Large intestine (tissue), 3 donors: ENCODE measurements at regions not wholly inside any gene's neighbourhood (a gene's known extent, or its start where the extent isn't known, plus 50 kb on each side); places are given as distances from the start of the nearest gene placed in this dataset.

ENCODE experiments used
- DNase-seq, 2 donors: peaks; one replicate each; pipeline versions ENCODE4 v3.0.0 to v3.0.0-alpha.2; 2013
- H3K27ac ChIP-seq: one replicate; pipeline ENCODE4 v1.5.1; 2013; ENCODE audit warnings: low read length
- H3K27me3 ChIP-seq: 2 replicates; pipeline ENCODE4 v1.6.1; 2013; ENCODE audit warnings: low read length; ENCODE audit not compliant: control insufficient read depth, insufficient read depth
- H3K36me3 ChIP-seq: 2 replicates; pipeline ENCODE4 v1.6.1; 2013; ENCODE audit warnings: low read length; ENCODE audit not compliant: control insufficient read depth, insufficient read depth
- H3K4me1 ChIP-seq: one replicate; pipeline ENCODE4 v1.6.1; 2013; ENCODE audit warnings: low read length; ENCODE audit not compliant: control insufficient read depth, insufficient read depth
- H3K4me3 ChIP-seq: one replicate; pipeline ENCODE4 v1.5.1; 2013; ENCODE audit warnings: low read length
- H3K9me3 ChIP-seq: one replicate; pipeline ENCODE4 v1.6.1; 2013; ENCODE audit warnings: mild to moderate bottlenecking, low read depth, low read length, moderate library complexity; ENCODE audit not compliant: control insufficient read depth
- WGBS: methylation state at CpG from one replicate; pipeline ENCODE4 v1.1.5; 2013; ENCODE audit warnings: low lambda C conversion rate; ENCODE audit not compliant: insufficient coverage; 5-methylcytosine and 5-hydroxymethylcytosine counted together

DNA sequence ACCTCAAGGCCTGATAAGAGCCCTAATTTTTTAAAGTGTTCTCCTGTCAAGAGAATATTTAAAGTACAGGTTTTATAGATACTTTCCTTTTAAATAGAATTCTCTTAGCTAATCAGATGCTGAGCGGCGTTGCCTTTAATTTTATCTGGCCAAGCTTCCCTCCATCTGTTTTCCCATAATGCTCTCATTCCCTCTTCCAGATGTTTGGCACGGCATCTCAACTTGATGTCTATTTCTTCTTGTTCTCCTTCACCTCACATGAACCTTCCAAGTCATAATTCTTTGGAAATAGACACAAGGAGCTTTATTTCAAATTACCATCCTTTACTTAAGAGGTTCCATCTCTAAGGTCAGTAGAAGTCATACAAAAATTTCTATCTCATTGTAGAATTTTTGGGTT lies 76.1 kb upstream of the CPO start:
- Histone ChIP-seq H3K9me3 (no peaks in the 10 kb centered on the region), H3K27ac (no peak overlapping the region), H3K4me1 (no peaks in the 10 kb centered on the region), H3K27me3 (no peaks in the 10 kb centered on the region), H3K4me3 (no peak overlapping the region), H3K36me3 (no peaks in the 10 kb centered on the region)
- no peak for DNase-seq
- WGBS, result 71% methylated on average over 1 of the region's 3 CpGs

- Histone ChIP-seq H3K27ac (no peak overlapping the region), H3K36me3 (no peaks in the 10 kb centered on the region), H3K4me1 (no peaks in the 10 kb centered on the region), H3K9me3 (no peaks in the 10 kb centered on the region), H3K27me3 (no peaks in the 10 kb centered on the region), H3K4me3 (no peak overlapping the region)
- no peak for DNase-seq
- 83% methylated on average over 1 of the region's 4 CpGs for WGBS
Observed at GRCh38 chr2:206863716-206864115, 75.6 kb upstream of the CPO start.

DNA sequence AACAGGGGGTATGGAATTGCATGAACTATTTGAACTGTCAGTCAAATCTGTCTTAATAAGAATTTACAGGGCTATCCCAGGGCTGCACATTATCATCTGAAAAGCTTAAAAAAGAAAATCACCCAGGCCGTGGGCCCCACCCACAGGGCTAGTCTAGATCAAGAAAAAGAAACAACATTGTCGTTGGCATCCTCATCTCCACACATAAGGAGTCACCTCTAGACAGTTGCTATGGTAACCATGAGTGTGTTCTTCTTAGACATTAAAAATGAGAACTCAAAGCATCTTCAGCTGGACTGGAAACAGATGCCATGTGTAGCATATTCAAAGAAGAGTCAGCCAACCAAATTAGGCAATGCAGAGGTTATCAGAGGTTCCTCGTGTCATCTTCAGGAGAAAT lies 72.3 kb upstream of the CPO start:
- no CpG with 5 or more reads among the region's 3 CpGs for WGBS
- H3K4me1 ChIP-seq, result no peaks in the 10 kb centered on the region
- no peaks in the 10 kb centered on the region for H3K27me3 ChIP-seq
- no peaks in the 10 kb centered on the region for H3K9me3 ChIP-seq
- no peaks in the 10 kb centered on the region for H3K36me3 ChIP-seq
- H3K4me3 ChIP-seq, result no peak overlapping the region
- H3K27ac ChIP-seq, result no peak overlapping the region
- DNase-seq, result no peak

DNA sequence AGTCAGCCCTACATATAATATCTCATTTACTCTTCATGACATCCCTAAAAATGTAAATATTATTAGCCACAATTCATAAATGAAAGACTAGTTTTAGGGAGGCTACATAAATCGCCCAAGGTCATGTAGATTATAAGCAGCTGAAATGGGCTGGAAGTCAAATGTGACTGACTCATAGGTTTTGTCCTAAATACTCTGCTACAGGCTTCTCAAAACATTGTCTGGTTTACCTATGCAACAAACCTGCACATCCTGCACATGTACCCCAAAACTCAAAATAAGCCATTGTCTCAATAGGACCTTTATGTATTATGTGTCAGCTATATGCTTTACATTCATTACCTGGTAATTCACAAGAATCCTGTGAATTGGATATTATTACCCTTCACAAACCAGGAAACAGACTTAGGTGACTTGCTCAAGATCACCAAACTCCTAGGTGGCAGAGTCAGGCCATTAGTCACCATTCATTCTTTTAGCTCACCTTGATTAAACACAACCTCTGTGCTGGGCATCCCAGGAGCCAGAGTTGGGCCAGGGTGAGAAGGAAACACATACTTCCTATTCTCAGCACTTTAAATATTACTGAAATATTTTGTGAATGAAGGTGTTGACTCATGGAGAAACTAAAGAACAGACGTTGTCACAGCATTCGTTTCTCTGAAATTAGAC lies 69.4 kb upstream of the CPO start:
- no peak for DNase-seq
- H3K9me3 ChIP-seq, result no peaks in the 10 kb centered on the region
- H3K27me3 ChIP-seq, result no peaks in the 10 kb centered on the region
- H3K4me3 ChIP-seq, result no peak overlapping the region
- no peaks in the 10 kb centered on the region for H3K4me1 ChIP-seq
- H3K36me3 ChIP-seq, result no peaks in the 10 kb centered on the region
- no peak overlapping the region for H3K27ac ChIP-seq
- WGBS, result no CpG with 5 or more reads among the region's 3 CpGs

DNA sequence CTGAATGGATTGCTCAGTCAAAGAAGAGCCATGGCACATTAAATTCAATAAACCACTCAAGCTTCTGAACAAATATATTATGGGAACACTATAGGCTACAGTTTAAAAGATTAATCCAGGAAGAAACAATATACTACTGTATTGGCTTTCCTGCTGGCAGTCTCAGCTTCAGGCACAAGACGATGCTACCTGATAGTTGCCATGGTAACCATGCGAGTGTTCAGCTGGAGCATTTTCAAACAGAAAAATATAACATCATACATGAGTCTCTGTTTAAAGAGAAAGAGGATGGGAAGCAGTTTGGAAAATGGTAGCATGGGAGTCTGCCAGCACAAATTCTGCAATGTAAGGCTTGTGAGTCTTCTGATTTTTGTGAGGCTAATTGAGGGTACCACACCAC lies 65.9 kb upstream of the CPO start:
- Histone ChIP-seq H3K4me3 (no peak overlapping the region), H3K27me3 (no peaks in the 10 kb centered on the region), H3K27ac (no peak overlapping the region), H3K9me3 (no peaks in the 10 kb centered on the region), H3K36me3 (no peaks in the 10 kb centered on the region), H3K4me1 (no peaks in the 10 kb centered on the region)
- no peak for DNase-seq
- no CpG with 5 or more reads among the region's 2 CpGs for WGBS

DNA sequence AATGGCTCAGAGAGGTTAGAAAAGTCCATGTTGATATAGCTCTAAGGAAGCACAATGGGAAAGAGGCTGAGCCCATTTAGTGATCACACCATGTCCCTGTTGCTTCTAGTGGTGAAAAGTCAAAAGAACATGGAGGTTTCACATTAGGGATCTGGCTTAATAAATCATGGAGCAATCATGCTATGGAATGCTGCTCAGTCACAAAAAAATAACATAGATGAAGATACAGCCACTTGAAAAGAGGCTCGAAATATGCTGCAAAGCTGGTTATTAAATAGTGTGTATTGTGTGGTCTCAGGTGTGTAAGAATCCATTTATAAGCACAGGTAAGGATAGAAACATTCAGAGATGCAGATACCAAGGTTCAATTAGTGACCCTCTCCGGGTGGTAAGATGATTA lies 63.6 kb upstream of the CPO start:
- Histone ChIP-seq H3K36me3 (no peaks in the 10 kb centered on the region), H3K27ac (no peak overlapping the region), H3K4me3 (no peak overlapping the region), H3K4me1 (no peaks in the 10 kb centered on the region), H3K27me3 (no peaks in the 10 kb centered on the region), H3K9me3 (no peaks in the 10 kb centered on the region)
- 83% methylated on average over 1 of the region's 2 CpGs for WGBS
- no peak for DNase-seq

GRCh38 chr2:206876216-206876860 lies 63.0 kb upstream of the CPO start:
- no peak overlapping the region for H3K27ac ChIP-seq
- H3K4me3 ChIP-seq, result no peak overlapping the region
- 60% methylated on average over 2 of the region's 7 CpGs for WGBS

GRCh38 chr2:206881708-206882410 lies 57.5 kb upstream of the CPO start:
- no peaks in the 10 kb centered on the region for H3K4me1 ChIP-seq
- 85% methylated on average over 5 of the region's 11 CpGs for WGBS

More at GRCh38 chr2:206876216-206876860, 63.0 kb upstream of the CPO start:
- no peaks in the 10 kb centered on the region for H3K4me1 ChIP-seq
- no peaks in the 10 kb centered on the region for H3K9me3 ChIP-seq
- H3K36me3 ChIP-seq, result no peaks in the 10 kb centered on the region
- no peak for DNase-seq
- H3K27me3 ChIP-seq, result no peaks in the 10 kb centered on the region

DNA sequence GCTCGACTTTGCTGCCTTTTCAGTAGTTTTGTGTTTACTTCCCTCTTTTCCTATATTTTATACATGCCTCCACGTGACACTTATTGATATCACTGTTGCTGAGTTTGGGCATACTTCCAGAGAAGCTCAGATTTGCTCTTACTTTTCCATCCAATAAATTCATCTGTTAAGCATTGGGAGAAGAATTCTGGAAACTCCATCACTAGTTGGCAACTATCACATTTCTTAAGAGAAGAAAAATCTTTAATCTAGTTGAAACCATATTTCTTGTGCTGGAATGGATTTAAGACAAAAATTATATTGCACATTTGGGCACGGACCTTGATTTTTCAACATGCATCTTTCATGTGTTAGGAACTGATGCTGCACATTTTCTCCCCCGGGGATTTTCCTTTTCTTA lies 52.6 kb upstream of the CPO start:
- no peaks in the 10 kb centered on the region for H3K27me3 ChIP-seq
- H3K4me1 ChIP-seq, result no peaks in the 10 kb centered on the region
- H3K4me3 ChIP-seq, result no peak overlapping the region
- no peak for DNase-seq
- no peak overlapping the region for H3K27ac ChIP-seq
- WGBS, result 100% methylated on average over 2 of the region's 4 CpGs
- H3K36me3 ChIP-seq, result no peaks in the 10 kb centered on the region
- no peaks in the 10 kb centered on the region for H3K9me3 ChIP-seq

More at GRCh38 chr2:206881708-206882410, 57.5 kb upstream of the CPO start:
- Histone ChIP-seq H3K27ac (no peak overlapping the region), H3K27me3 (no peaks in the 10 kb centered on the region), H3K4me3 (no peak overlapping the region), H3K9me3 (no peaks in the 10 kb centered on the region), H3K36me3 (no peaks in the 10 kb centered on the region)
- DNase-seq, result no peak

DNA sequence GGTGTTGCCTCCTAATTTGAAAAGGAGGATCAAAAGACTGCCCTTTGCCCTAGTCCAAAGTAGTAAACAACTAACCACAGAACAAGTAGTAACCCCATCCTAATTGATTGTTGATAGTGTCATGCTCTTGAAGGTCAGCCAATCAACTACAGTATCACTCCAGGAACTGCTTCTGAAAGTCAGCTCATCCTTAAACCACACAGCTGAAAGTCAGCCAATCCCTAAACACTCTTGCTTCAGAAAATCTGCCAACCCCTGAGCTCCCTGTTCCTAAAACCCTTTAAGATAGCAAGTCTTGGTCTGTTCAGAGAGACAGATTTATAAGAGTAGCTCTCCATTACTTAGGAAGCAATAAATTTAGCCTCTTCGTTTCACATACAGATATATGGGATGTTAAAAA lies 51.6 kb upstream of the CPO start:
- no peak overlapping the region for H3K27ac ChIP-seq
- no peak overlapping the region for H3K4me3 ChIP-seq
- H3K4me1 ChIP-seq, result no peaks in the 10 kb centered on the region
- 100% methylated on average over 1 of the region's 1 CpG for WGBS
- H3K36me3 ChIP-seq, result no peaks in the 10 kb centered on the region
- no peaks in the 10 kb centered on the region for H3K27me3 ChIP-seq
- no peaks in the 10 kb centered on the region for H3K9me3 ChIP-seq
- no peak for DNase-seq
